Prostate gland (tissue), 2 donors: ENCODE measurements at regions not wholly inside any gene's neighbourhood (a gene's known extent, or its start where the extent isn't known, plus 50 kb on each side); places are given as distances from the start of the nearest gene placed in this dataset.

Experiments used
- DNase-seq: peaks from one replicate; pipeline ENCODE4 v3.0.0-alpha.2; 2019; ENCODE audit warnings: low spot score
- H3K27ac ChIP-seq, 2 donors: fragments of 200-600 bp; sonication (generic); 2 replicates each; pipeline ENCODE4 v1.5.1; 2017 to 2019
- H3K27me3 ChIP-seq: fragments of 200-600 bp; sonication (generic); replicated peaks from 2 replicates; pipeline ENCODE4 v1.5.1; 2019; ENCODE audit not compliant: insufficient read depth
- H3K36me3 ChIP-seq, 2 donors: fragments of 200-600 bp; sonication (generic); 1 replicate in 1 of 2; 2 replicates in 1 of 2; pipeline versions ENCODE4 v1.5.1 to v1.8.1; 2017 to 2019
- H3K4me1 ChIP-seq: fragments of 200-600 bp; sonication (generic); replicated peaks from 2 replicates; pipeline ENCODE4 v1.5.1; 2019
- H3K4me3 ChIP-seq, 2 donors: fragments of 200-600 bp; sonication (generic); 2 replicates each; pipeline ENCODE4 v1.5.1; 2017 to 2019
- H3K9me3 ChIP-seq: fragments of 200-600 bp; sonication (generic); 2 replicates; pipeline ENCODE4 v1.5.1; 2017
- CTCF ChIP-seq, 4 experiments: fragments of 200-600 bp in 2 of 4; fragments of 450-650 bp in 2 of 4; sonication (generic) in 2 of 4; IDR thresholded peaks; 1 replicate in 3 of 4; 2 replicates in 1 of 4; pipeline ENCODE4 v1.5.1; 2016 to 2019; ENCODE audit warnings: antibody characterized with exemption in 4 of 4, mild to moderate bottlenecking in 2 of 4, moderate library complexity in 2 of 4
- POLR2A ChIP-seq: fragments of 450-650 bp; IDR thresholded peaks from one replicate; pipeline ENCODE4 v1.6.1; 2016; ENCODE audit warnings: antibody characterized with exemption, mild to moderate bottlenecking
- POLR2AphosphoS5 ChIP-seq: sonication (generic); formaldehyde crosslinking; IDR thresholded peaks from one replicate; pipeline ENCODE4 v1.6.1; 2017; ENCODE audit warnings: antibody characterized with exemption
- WGBS: methylation state at CpG from one replicate; pipeline ENCODE4 v1.1.5; 2018; 5-methylcytosine and 5-hydroxymethylcytosine counted together
- intact Hi-C: fragments of 100-400 bp; cut with DNase I; formaldehyde crosslinking; loops from one replicate; pipeline ENCODE4 v1.14.2; 2022

GRCh38 chr18:1455605-1456004 is 550.9 kb downstream of the ADCYAP1 start:
- H3K4me1 ChIP-seq: no peaks in the 10 kb centered on the region
- no peaks in the 10 kb centered on the region for H3K36me3 ChIP-seq
- no peaks in the 10 kb centered on the region for H3K27me3 ChIP-seq
- TF ChIP-seq POLR2A (no peak), POLR2AphosphoS5 (no peak), CTCF (IDR thresholded peaks at IDR 0.05) (no peak)
- H3K27ac ChIP-seq: no peak overlapping the region
- no peak for DNase-seq
- intact Hi-C loops: no loop called here
- H3K9me3 ChIP-seq: no peaks in the 10 kb centered on the region
- no peak overlapping the region for H3K4me3 ChIP-seq

GRCh38 chr18:1458547-1458946 is 553.9 kb downstream of the ADCYAP1 start:
- Histone ChIP-seq H3K4me3 (no peak overlapping the region), H3K27me3 (no peaks in the 10 kb centered on the region), H3K27ac (no peak overlapping the region), H3K36me3 (no peaks in the 10 kb centered on the region), H3K9me3 (no peaks in the 10 kb centered on the region), H3K4me1 (no peaks in the 10 kb centered on the region)
- WGBS: 47% methylated on average over 4 of the region's 4 CpGs
- no peak for DNase-seq
- intact Hi-C loops: no loop called here
- no peak for TF ChIP-seq POLR2AphosphoS5
- TF ChIP-seq POLR2A: no peak
- TF ChIP-seq CTCF (IDR thresholded peaks at IDR 0.05): no peak

GRCh38 chr18:1463981-1464380 is 559.3 kb downstream of the ADCYAP1 start:
- Histone ChIP-seq H3K27ac (no peak overlapping the region), H3K4me3 (no peak overlapping the region), H3K36me3 (no peaks in the 10 kb centered on the region), H3K9me3 (no peaks in the 10 kb centered on the region), H3K4me1 (no peaks in the 10 kb centered on the region), H3K27me3 (no peaks in the 10 kb centered on the region)
- intact Hi-C loops: no loop called here
- DNase-seq: no peak
- 87% methylated on average over 4 of the region's 4 CpGs for WGBS
- no peak for TF ChIP-seq CTCF (IDR thresholded peaks at IDR 0.05)
- no peak for TF ChIP-seq POLR2A
- no peak for TF ChIP-seq POLR2AphosphoS5

- 46% methylated on average over 4 of the region's 4 CpGs for WGBS
- Histone ChIP-seq H3K4me3 (no peak overlapping the region), H3K27me3 (no peaks in the 10 kb centered on the region), H3K4me1 (no peaks in the 10 kb centered on the region), H3K36me3 (no peaks in the 10 kb centered on the region), H3K9me3 (no peaks in the 10 kb centered on the region), H3K27ac (no peak overlapping the region)
- TF ChIP-seq POLR2A (no peak), CTCF (IDR thresholded peaks at IDR 0.05) (no peak)
- no peak for DNase-seq
- intact Hi-C loops: no loop called here
Observed at GRCh38 chr18:1464444-1465217, 560.0 kb downstream of the ADCYAP1 start.

GRCh38 chr18:1466035-1466434 is 561.4 kb downstream of the ADCYAP1 start:
- WGBS: 94% methylated on average over 3 of the region's 3 CpGs
- no peaks in the 10 kb centered on the region for H3K36me3 ChIP-seq
- no peaks in the 10 kb centered on the region for H3K4me1 ChIP-seq
- H3K27me3 ChIP-seq: no peaks in the 10 kb centered on the region
- no peaks in the 10 kb centered on the region for H3K9me3 ChIP-seq
- TF ChIP-seq POLR2A (no peak), POLR2AphosphoS5 (no peak), CTCF (IDR thresholded peaks at IDR 0.05) (no peak)
- DNase-seq: no peak
- intact Hi-C loops: no loop called here
- no peak overlapping the region for H3K4me3 ChIP-seq
- H3K27ac ChIP-seq: no peak overlapping the region
